ENCODE measurements at regions not wholly inside any gene's neighbourhood (a gene's known extent, or its start where the extent isn't known, plus 50 kb on each side); places are given as distances from the start of the nearest gene placed in this dataset.
"Not testable (repeated sequence)": the region's sequence is repeated elsewhere in the genome, so short reads cannot be mapped to it uniquely, and the experiment has no call there.

- H3K4me3 ChIP-seq, result peak overlapping the region in 1 of 2 donors; percentile 5
- no peak overlapping the region for H3K27ac ChIP-seq
- DNase-seq (ENCODE audit: extremely low spot score in 2 of 2), result no peak
- no peak for TF ChIP-seq CTCF (IDR thresholded peaks at IDR 0.05)
- no peak for TF ChIP-seq POLR2AphosphoS5 (IDR thresholded peaks at IDR 0.05; ENCODE audit: insufficient read depth in 1 of 2, low read depth in 1 of 2)
- TF ChIP-seq POLR2A (IDR thresholded peaks at IDR 0.05), result no peak
- intact Hi-C loops (cut with DNase I), result no loop called here
- H3K36me3 ChIP-seq, result no peaks in the 10 kb centered on the region
- H3K9me3 ChIP-seq, result no peaks in the 10 kb centered on the region
- H3K27me3 ChIP-seq, result no peaks in the 10 kb centered on the region
- H3K4me1 ChIP-seq, result no peaks in the 10 kb centered on the region
Measured at GRCh38 chr6:15017261-15017660, 228.6 kb upstream of the JARID2 start.

- H3K27ac ChIP-seq, result no peak overlapping the region
- intact Hi-C loops (cut with DNase I), result no loop called here
- no peak overlapping the region for H3K4me3 ChIP-seq
- H3K36me3 ChIP-seq, result no peaks in the 10 kb centered on the region
- H3K4me1 ChIP-seq, result no peaks in the 10 kb centered on the region
- DNase-seq (ENCODE audit: extremely low spot score in 2 of 2), result no peak
- H3K27me3 ChIP-seq, result no peaks in the 10 kb centered on the region
- H3K9me3 ChIP-seq, result no peaks in the 10 kb centered on the region
- no peak for TF ChIP-seq CTCF (IDR thresholded peaks at IDR 0.05)
- no peak for TF ChIP-seq POLR2AphosphoS5 (IDR thresholded peaks at IDR 0.05; ENCODE audit: insufficient read depth in 1 of 2, low read depth in 1 of 2)
Measured at GRCh38 chr6:15017803-15018202, 228.1 kb upstream of the JARID2 start.

GRCh38 chr6:15020119-15020770, 225.6 kb upstream of the JARID2 start:
- TF ChIP-seq POLR2A (IDR thresholded peaks at IDR 0.05), result no peak
- no peak for TF ChIP-seq POLR2AphosphoS5 (IDR thresholded peaks at IDR 0.05; ENCODE audit: insufficient read depth in 1 of 2, low read depth in 1 of 2)
- no peak for TF ChIP-seq CTCF (IDR thresholded peaks at IDR 0.05)
- Histone ChIP-seq H3K9me3 (no peaks in the 10 kb centered on the region), H3K36me3 (no peaks in the 10 kb centered on the region), H3K4me1 (no peaks in the 10 kb centered on the region), H3K4me3 (no peak overlapping the region), H3K27me3 (no peaks in the 10 kb centered on the region), H3K27ac (no peak overlapping the region)
- intact Hi-C loops (cut with DNase I), result no loop called here
- DNase-seq (ENCODE audit: extremely low spot score in 2 of 2), result no peak

GRCh38 chr6:15021074-15021473, 224.8 kb upstream of the JARID2 start:
- DNase-seq (ENCODE audit: extremely low spot score in 2 of 2), result no peak
- H3K27ac ChIP-seq, result no peak overlapping the region
- no peaks in the 10 kb centered on the region for H3K27me3 ChIP-seq
- H3K4me1 ChIP-seq, result no peaks in the 10 kb centered on the region
- intact Hi-C loops (cut with DNase I), result no loop called here
- no peaks in the 10 kb centered on the region for H3K9me3 ChIP-seq
- H3K36me3 ChIP-seq, result no peaks in the 10 kb centered on the region
- TF ChIP-seq CTCF (IDR thresholded peaks at IDR 0.05), result no peak
- no peak for TF ChIP-seq POLR2AphosphoS5 (IDR thresholded peaks at IDR 0.05; ENCODE audit: insufficient read depth in 1 of 2, low read depth in 1 of 2)
- no peak for TF ChIP-seq POLR2A (IDR thresholded peaks at IDR 0.05)
- no peak overlapping the region for H3K4me3 ChIP-seq

- intact Hi-C loops (cut with DNase I); H3K4me1 ChIP-seq; H3K4me3 ChIP-seq; H3K27me3 ChIP-seq; DNase-seq (ENCODE audit: extremely low spot score in 2 of 2); H3K9me3 ChIP-seq; H3K36me3 ChIP-seq; H3K27ac ChIP-seq: not testable (repeated sequence)
Measured at GRCh38 chr6:15023018-15023417, 222.9 kb upstream of the JARID2 start.
